K562 (cell line): ENCODE measurements at regions not wholly inside any gene's neighbourhood (a gene's known extent, or its start where the extent isn't known, plus 50 kb on each side); places are given as distances from the start of the nearest gene placed in this dataset.

ENCODE experiments used
- ATAC-seq: fragments of 200-7000 bp; cut with Tn5 transposase; 3 replicates; pipeline ENCODE4 v1.9.1; 2020; ENCODE audit warnings: moderate library complexity
- BruUV-seq: library from RNA; stranded (reverse); fragments of 400-500 nt; replicated peaks from 2 replicates; lab custom pipeline; 2021; lab: Mats Ljungman, UMichigan
- CTCF ChIA-PET: fragments of 300-600 bp; formaldehyde crosslinking; extraction: SDS; loops from one replicate; lab custom pipeline; 2021; ENCODE audit warnings: low intra/inter-chr PET ratio; lab: Yijun Ruan, JAX
- POLR2A ChIA-PET: fragments of 300-600, 350-650 bp; sonication (Branson Sonifier 250); formaldehyde crosslinking; extraction: SDS; loops from one replicate; lab custom pipeline; 2021; ENCODE audit warnings: antibody characterized with exemption, inconsistent platforms; lab: Yijun Ruan, JAX
- DNase-seq, 4 experiments: peaks; one replicate each; pipeline versions ENCODE4 v3.0.0 to v3.0.0-alpha.2; 2011 to 2018; ENCODE audit warnings: low spot score in 3 of 4, mixed read lengths in 3 of 4; ENCODE audit errors: extremely low read depth in 1 of 4
- FAIRE-seq: peaks from 2 replicates; lab custom pipeline; 2011; peaks lifted over from hg19 to GRCh38; lab: Jason Lieb, UNC
- H2AFZ ChIP-seq: 2 replicates; pipeline ENCODE4 v1.6.0; 2011; ENCODE audit warnings: low read depth, low read length, control low read depth, inconsistent platforms
- H3K27ac ChIP-seq: fragments of 200-600 bp; 3 replicates; pipeline ENCODE4 v1.8.0; 2011; ENCODE audit warnings: low read depth, mild to moderate bottlenecking, control low read depth, inconsistent platforms, low read length, moderate library complexity, mixed read lengths; ENCODE audit errors: extremely low read depth
- H3K27me3 ChIP-seq, 2 experiments: fragments of 300-600 bp in 1 of 2; 2 replicates in 1 of 2; 3 replicates in 1 of 2; pipeline versions ENCODE4 v1.6.0 to v1.8.0; 2011; ENCODE audit warnings: inconsistent platforms in 2 of 2, low read length in 2 of 2, mild to moderate bottlenecking in 1 of 2, mixed read lengths in 1 of 2, moderate library complexity in 1 of 2; ENCODE audit not compliant: control insufficient read depth in 2 of 2, insufficient read depth in 2 of 2
- H3K36me3 ChIP-seq: fragments of 300-600 bp; 3 replicates; pipeline ENCODE4 v1.8.0; 2011; ENCODE audit warnings: mild to moderate bottlenecking, low read length, inconsistent platforms; ENCODE audit not compliant: control insufficient read depth, insufficient read depth
- H3K4me1 ChIP-seq, 2 experiments: fragments of 200-600 bp in 1 of 2; replicated peaks in 1 of 2; 2 replicates in 1 of 2; 3 replicates in 1 of 2; pipeline versions ENCODE4 v1.5.1 to v1.8.0; 2011; ENCODE audit warnings: inconsistent platforms in 2 of 2, low read length in 2 of 2, mild to moderate bottlenecking in 1 of 2, mixed read lengths in 1 of 2, moderate library complexity in 1 of 2; ENCODE audit not compliant: control insufficient read depth in 2 of 2, insufficient read depth in 2 of 2
- H3K4me2 ChIP-seq: 2 replicates; pipeline ENCODE4 v1.6.1; 2011; ENCODE audit warnings: low read length, control low read depth, inconsistent platforms, mixed read lengths; ENCODE audit not compliant: insufficient read depth
- H3K4me3 ChIP-seq: fragments of 200-600 bp; sonication (generic), shearing (Covaris generic); 2 replicates; pipeline ENCODE4 v1.5.1; 2016; ENCODE audit warnings: control low read depth, inconsistent platforms
- H3K79me2 ChIP-seq: fragments of 200-600 bp; 3 replicates; pipeline ENCODE4 v1.8.0; 2011; ENCODE audit warnings: low read length, inconsistent platforms; ENCODE audit not compliant: control insufficient read depth, insufficient read depth
- H3K9ac ChIP-seq, 2 experiments: 2 replicates each; pipeline versions ENCODE4 v1.6.0 to v1.6.1; 2011; ENCODE audit warnings: low read depth in 2 of 2, low read length in 2 of 2, control low read depth in 1 of 2, inconsistent platforms in 1 of 2, mild to moderate bottlenecking in 1 of 2, mixed read lengths in 1 of 2; ENCODE audit not compliant: insufficient read depth in 1 of 2
- H3K9me1 ChIP-seq: one replicate; pipeline ENCODE4 v1.6.0; 2011; ENCODE audit warnings: inconsistent platforms, mild to moderate bottlenecking, low read length, moderate library complexity; ENCODE audit not compliant: control insufficient read depth, insufficient read depth
- H3K9me3 ChIP-seq: replicated peaks from 2 replicates; pipeline ENCODE4 v1.5.1; 2011; ENCODE audit warnings: low read depth, low read length, inconsistent platforms; ENCODE audit not compliant: control insufficient read depth, insufficient read depth
- H4K20me1 ChIP-seq: replicated peaks from 2 replicates; pipeline ENCODE4 v1.6.1; 2011; ENCODE audit warnings: low read length, inconsistent platforms, mixed read lengths; ENCODE audit not compliant: control insufficient read depth, insufficient read depth
- CHD2 ChIP-seq: IDR thresholded peaks from 2 replicates; pipeline ENCODE4 v1.6.1; 2011; ENCODE audit warnings: low read depth, low read length
- ETV6 ChIP-seq, 3 experiments: fragments of 150-350 bp in 1 of 3; sonication (generic) in 1 of 3; formaldehyde crosslinking in 1 of 3; IDR thresholded peaks; 2 replicates each; pipeline versions ENCODE4 v1.6.1 to v1.8.0; 2014 to 2022; ENCODE audit warnings: borderline replicate concordance in 2 of 3, low read depth in 2 of 3, antibody characterized with exemption in 1 of 3, low read length in 1 of 3, mild to moderate bottlenecking in 1 of 3, missing genetic modification reagents in 1 of 3
- NELFE ChIP-seq: IDR thresholded peaks from 2 replicates; pipeline ENCODE4 v1.6.1; 2011; ENCODE audit warnings: mild to moderate bottlenecking; ENCODE audit not compliant: insufficient read depth, insufficient read length
- PRDM10 ChIP-seq: fragments of 450-650 bp; IDR thresholded peaks from 2 replicates; pipeline ENCODE4 v1.6.1; 2018; ENCODE audit not compliant: partially characterized antibody
- ZNF436 ChIP-seq: fragments of 250-450, 450-650 bp; sonication (Bioruptor Pico); formaldehyde crosslinking; IDR thresholded peaks from 2 replicates; pipeline ENCODE4 v1.7.0; 2020; ENCODE audit warnings: mild to moderate bottlenecking
- ZNF830 ChIP-seq: fragments of 250-450 bp; sonication (Bioruptor Pico); IDR thresholded peaks from 2 replicates; pipeline ENCODE4 v1.5.0; 2021; ENCODE audit warnings: mild to moderate bottlenecking
- WGBS: fragments of 100-300 bp; shearing (Covaris generic); methylation state at CpG from one replicate; pipeline ENCODE4 v1.1.6; 2016; ENCODE audit warnings: low coverage, mixed read lengths; ENCODE audit not compliant: insufficient coverage; ENCODE audit errors: missing lambda C conversion rate; 5-methylcytosine and 5-hydroxymethylcytosine counted together
- in situ Hi-C: fragments of 300-500 bp; cut with MboI; formaldehyde crosslinking; loops from 4 replicates; pipeline ENCODE4 v1.15.0; 2018; ENCODE audit warnings: inconsistent platforms, mixed read lengths
- intact Hi-C: fragments of 100-400 bp; cut with micrococcal nuclease; formaldehyde crosslinking; loops from 2 replicates; pipeline ENCODE4 v1.14.2; 2022

DNA sequence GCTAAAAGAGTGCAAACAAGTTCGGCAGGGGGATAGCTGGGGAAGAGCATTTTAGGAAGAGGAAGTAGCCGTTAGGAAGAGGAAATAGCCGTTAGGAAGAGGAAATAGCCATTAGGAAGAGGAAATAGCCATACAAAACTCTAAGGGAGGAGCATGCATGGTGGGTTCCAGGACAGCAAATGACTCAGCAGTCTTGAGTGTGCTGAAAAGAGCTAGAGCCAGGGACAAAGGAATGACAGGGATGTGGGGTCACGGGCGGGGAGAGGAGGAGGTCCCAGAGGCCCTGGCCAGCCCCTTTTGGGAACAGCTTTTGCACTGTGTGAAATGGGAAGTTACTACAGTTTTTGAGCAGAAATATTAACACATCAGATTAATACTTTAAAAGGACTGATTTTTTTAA is 882.6 kb downstream of the TRIML1 start:
- BruUV-seq, result no TSS peak
- CTCF ChIA-PET, result no interaction called here
- Histone ChIP-seq H2AFZ (no peak overlapping the region), H3K4me1 (no peaks in the 10 kb centered on the region), H4K20me1 (no peaks in the 10 kb centered on the region), H3K9ac (no peak overlapping the region), H3K79me2 (no peaks in the 10 kb centered on the region), H3K9me3 (0 out of 2 replicates have a peak, but pooled peaks cover 2% of the 10 kb centered on the region), H3K36me3 (no peaks in the 10 kb centered on the region), H3K4me2 (no peak overlapping the region), H3K27me3 (no peaks in the 10 kb centered on the region), H3K4me3 (no peak overlapping the region), H3K9me1 (no peaks in the 10 kb centered on the region), H3K27ac (no peak overlapping the region)
- FAIRE-seq, result no peak
- TF ChIP-seq ZNF436 (CRISPR knock-in tag), result no peak
- TF ChIP-seq NELFE, result no peak
- no peak for TF ChIP-seq PRDM10
- peak in 1 of 2 experiments; percentile 43; a peak in 1 of 4 replicates for TF ChIP-seq ETV6 (IDR thresholded peaks at IDR 0.05; ENCODE audit: borderline replicate concordance in 1 of 2, low read depth in 2 of 2, low read length in 1 of 2)
- no peak for TF ChIP-seq ETV6 (CRISPR knock-in tag; IDR thresholded peaks at IDR 0.05; ENCODE audit: borderline replicate concordance)
- TF ChIP-seq ZNF830, result no peak
- no peak for TF ChIP-seq CHD2
- in situ Hi-C loops, result no loop called here
- WGBS, result 0% methylated on average over 5 of the region's 5 CpGs
- POLR2A ChIA-PET, result no interaction called here
- ATAC-seq, result no peak
- intact Hi-C loops, result no loop called here
- no peak for DNase-seq
